Uterus (tissue), 3 donors: ENCODE measurements at regions not wholly inside any gene's neighbourhood (a gene's known extent, or its start where the extent isn't known, plus 50 kb on each side); places are given as distances from the start of the nearest gene placed in this dataset.
"Not testable (repeated sequence)": the region's sequence is repeated elsewhere in the genome, so short reads cannot be mapped to it uniquely, and the experiment has no call there.

Experiments
- DNase-seq, 2 donors: peaks; one replicate each; pipeline ENCODE4 v3.0.0-alpha.2; 2019 to 2020
- H3K27ac ChIP-seq, 2 donors: fragments of 200-600 bp; sonication (generic); 1 replicate in 1 of 2; 2 replicates in 1 of 2; pipeline ENCODE4 v1.5.1; 2016 to 2018
- H3K27me3 ChIP-seq, 2 donors: fragments of 200-600 bp; sonication (generic); one replicate each; pipeline ENCODE4 v1.5.1; 2018 to 2019; ENCODE audit warnings: control low read depth in 1 of 2
- H3K36me3 ChIP-seq, 2 donors: fragments of 200-600 bp; sonication (generic); one replicate each; pipeline ENCODE4 v1.5.1; 2019; ENCODE audit warnings: control low read depth in 1 of 2
- H3K4me1 ChIP-seq, 2 donors: fragments of 200-600 bp; sonication (generic); one replicate each; pipeline ENCODE4 v1.5.1; 2018 to 2019; ENCODE audit warnings: control low read depth in 1 of 2
- H3K4me3 ChIP-seq, 2 donors: fragments of 200-600 bp; sonication (generic); 1 replicate in 1 of 2; 2 replicates in 1 of 2; pipeline ENCODE4 v1.5.1; 2018 to 2019; ENCODE audit warnings: mild to moderate bottlenecking in 1 of 2
- H3K9me3 ChIP-seq, 2 donors: fragments of 200-600 bp; sonication (generic); one replicate each; pipeline ENCODE4 v1.5.1; 2019; ENCODE audit warnings: control low read depth in 1 of 2
- POLR2A ChIP-seq, 2 donors: fragments of 450-650 bp; IDR thresholded peaks; one replicate each; pipeline ENCODE4 v1.6.1; 2016; ENCODE audit warnings: antibody characterized with exemption in 2 of 2, mild to moderate bottlenecking in 1 of 2, moderate library complexity in 1 of 2
- intact Hi-C: fragments of 100-400 bp; cut with DNase I; formaldehyde crosslinking; loops from one replicate; pipeline ENCODE4 v1.15.1; 2023; ENCODE audit warnings: low total_unique reads
- TF ChIP-seq, protein P1 (sequence below), 4 experiments: fragments of 200-600 bp in 2 of 4; fragments of 450-650 bp in 2 of 4; sonication (generic) in 2 of 4; IDR thresholded peaks; one replicate each; pipeline ENCODE4 v1.5.1; 2016 to 2019; ENCODE audit warnings: antibody characterized with exemption in 4 of 4, mild to moderate bottlenecking in 2 of 4, moderate library complexity in 1 of 4
- donor health status: DM: yes; HTN: yes; CAD: no.

DNA sequence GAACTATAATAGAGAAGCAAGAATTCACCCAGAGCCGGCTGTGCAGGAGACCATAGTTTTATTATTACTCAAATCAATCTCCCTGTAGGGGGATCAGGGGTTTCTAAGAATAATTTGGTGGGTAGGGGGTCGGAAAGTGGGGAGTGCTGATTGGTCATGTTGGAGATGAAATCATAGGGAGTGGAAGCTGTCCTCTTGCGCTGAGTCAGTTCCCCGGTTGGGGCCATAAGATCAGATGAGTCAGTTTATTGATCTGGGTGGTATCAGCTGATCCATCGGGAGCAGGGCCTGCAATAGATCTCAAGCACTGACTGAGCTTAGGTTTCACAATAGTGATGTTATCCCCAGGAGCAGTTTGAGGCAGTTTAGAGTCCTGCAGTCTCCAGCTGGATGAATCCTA is 97.0 kb upstream of the SNRPN start:
- DNase-seq = no peak
- Histone ChIP-seq H3K36me3 (no peaks in the 10 kb centered on the region), H3K27ac (no peak overlapping the region), H3K9me3 (no peaks in the 10 kb centered on the region), H3K4me1 (no peaks in the 10 kb centered on the region), H3K27me3 (no peaks in the 10 kb centered on the region), H3K4me3 (no peak overlapping the region)
- TF ChIP-seq, protein P1, sequence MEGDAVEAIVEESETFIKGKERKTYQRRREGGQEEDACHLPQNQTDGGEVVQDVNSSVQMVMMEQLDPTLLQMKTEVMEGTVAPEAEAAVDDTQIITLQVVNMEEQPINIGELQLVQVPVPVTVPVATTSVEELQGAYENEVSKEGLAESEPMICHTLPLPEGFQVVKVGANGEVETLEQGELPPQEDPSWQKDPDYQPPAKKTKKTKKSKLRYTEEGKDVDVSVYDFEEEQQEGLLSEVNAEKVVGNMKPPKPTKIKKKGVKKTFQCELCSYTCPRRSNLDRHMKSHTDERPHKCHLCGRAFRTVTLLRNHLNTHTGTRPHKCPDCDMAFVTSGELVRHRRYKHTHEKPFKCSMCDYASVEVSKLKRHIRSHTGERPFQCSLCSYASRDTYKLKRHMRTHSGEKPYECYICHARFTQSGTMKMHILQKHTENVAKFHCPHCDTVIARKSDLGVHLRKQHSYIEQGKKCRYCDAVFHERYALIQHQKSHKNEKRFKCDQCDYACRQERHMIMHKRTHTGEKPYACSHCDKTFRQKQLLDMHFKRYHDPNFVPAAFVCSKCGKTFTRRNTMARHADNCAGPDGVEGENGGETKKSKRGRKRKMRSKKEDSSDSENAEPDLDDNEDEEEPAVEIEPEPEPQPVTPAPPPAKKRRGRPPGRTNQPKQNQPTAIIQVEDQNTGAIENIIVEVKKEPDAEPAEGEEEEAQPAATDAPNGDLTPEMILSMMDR (IDR thresholded peaks at IDR 0.05) = no peak
- no peak for TF ChIP-seq POLR2A (IDR thresholded peaks at IDR 0.05)
- intact Hi-C loops = no loop called here

DNA sequence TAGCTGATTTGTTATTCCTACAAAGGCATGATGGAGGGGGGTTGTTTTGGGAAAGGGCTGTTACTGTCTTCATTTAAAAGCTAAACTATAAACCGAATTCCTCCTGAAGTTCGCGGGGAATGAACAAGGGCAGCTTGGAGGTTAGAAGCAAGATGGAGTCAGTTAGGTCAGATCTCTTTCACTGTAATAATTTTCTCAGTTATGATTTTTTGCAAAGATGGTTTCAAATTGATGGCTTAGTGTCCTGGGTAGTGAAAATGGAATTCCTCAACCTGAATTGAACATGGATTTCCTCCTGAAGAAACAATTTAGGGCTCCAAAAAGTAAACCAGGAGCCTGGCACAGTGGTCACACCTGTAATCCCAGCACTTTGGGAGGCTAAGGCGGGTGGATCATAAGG is 96.6 kb upstream of the SNRPN start:
- H3K27ac ChIP-seq, H3K4me1 ChIP-seq, H3K27me3 ChIP-seq, H3K36me3 ChIP-seq, intact Hi-C loops, H3K9me3 ChIP-seq, DNase-seq, H3K4me3 ChIP-seq: not testable (repeated sequence)

DNA sequence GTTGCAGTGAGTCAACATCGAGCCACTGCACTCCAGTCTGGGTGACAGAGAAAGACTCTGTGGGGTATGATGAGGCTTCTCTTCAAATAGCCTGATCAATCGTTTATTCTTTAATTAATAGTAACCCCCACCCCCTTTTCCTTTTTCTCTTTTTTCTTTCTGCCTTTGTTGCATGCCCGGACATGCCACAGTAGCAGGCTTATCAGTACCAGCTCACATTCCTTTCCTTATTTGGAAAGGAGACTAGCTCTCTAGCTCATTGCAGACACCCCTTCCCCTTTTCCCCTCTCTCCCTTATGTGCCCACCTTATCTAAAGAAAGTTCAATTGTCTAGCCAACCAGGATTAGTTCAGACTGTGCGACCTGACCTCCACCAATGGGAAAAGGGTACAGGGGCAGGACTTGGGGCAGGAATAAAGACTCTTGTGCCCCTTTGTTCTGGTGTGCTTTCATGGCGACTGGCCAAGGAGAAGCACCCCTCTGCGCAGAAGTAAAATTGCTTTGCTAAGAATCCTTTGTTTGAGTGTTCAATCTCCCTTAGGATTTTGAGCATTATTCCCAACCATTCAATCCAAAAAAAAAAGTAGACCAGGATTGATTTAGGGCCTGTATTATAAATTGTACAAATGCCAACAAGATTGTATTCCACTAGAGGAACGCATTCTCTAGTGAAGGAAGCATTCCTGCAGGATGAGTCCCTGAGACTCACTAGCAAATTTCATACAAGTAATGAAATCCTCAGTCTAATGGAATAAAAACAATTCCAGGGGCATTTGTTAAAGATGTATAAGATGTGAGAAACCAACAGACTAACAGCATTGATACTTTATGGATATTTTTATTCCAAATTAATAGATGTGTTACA is 95.8 kb upstream of the SNRPN start:
- Histone ChIP-seq H3K27me3 (no peaks in the 10 kb centered on the region), H3K27ac (no peak overlapping the region), H3K4me3 (no peak overlapping the region), H3K36me3 (no peaks in the 10 kb centered on the region), H3K4me1 (no peaks in the 10 kb centered on the region), H3K9me3 (no peaks in the 10 kb centered on the region)
- no peak for TF ChIP-seq POLR2A (IDR thresholded peaks at IDR 0.05)
- TF ChIP-seq, protein P1 (IDR thresholded peaks at IDR 0.05) = no peak
- intact Hi-C loops = no loop called here
- DNase-seq = no peak

DNA sequence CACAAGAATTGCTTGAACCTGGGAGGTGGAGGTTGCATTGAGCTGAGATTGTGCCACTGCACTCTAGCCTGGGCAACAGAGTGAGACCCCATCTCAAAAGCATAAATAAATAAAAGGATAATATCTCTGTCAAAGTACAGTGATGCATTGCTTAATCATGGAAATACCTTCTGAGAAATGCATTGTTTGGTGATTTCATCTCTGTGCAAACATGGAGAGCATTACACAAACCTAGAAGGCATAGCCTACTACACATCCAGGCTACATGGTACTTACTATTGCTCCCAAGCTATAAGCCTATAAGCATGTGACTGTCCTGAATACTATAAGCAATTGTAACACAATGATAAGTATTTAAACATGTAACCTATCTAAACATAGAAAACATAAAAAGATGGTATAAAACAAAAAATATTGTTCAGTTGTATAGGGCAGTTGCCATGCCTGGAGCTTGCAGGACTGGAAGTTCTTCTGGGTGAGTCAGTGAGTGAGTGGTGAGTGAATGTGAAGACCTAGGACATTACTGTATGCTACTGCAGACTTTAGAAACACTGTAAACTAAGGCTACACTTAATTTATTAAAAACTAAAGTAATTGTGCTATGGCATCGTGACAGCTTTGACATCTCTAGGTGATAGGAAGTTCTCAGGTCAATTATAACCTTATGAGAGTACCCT is 93.6 kb upstream of the SNRPN start:
- intact Hi-C loops = no loop called here
- no peak overlapping the region for H3K27ac ChIP-seq
- H3K9me3 ChIP-seq = no peaks in the 10 kb centered on the region
- no peaks in the 10 kb centered on the region for H3K4me1 ChIP-seq
- no peaks in the 10 kb centered on the region for H3K36me3 ChIP-seq
- DNase-seq = no peak
- no peaks in the 10 kb centered on the region for H3K27me3 ChIP-seq
- no peak for TF ChIP-seq POLR2A (IDR thresholded peaks at IDR 0.05)
- TF ChIP-seq, protein P1 (IDR thresholded peaks at IDR 0.05) = no peak
- H3K4me3 ChIP-seq = no peak overlapping the region

DNA sequence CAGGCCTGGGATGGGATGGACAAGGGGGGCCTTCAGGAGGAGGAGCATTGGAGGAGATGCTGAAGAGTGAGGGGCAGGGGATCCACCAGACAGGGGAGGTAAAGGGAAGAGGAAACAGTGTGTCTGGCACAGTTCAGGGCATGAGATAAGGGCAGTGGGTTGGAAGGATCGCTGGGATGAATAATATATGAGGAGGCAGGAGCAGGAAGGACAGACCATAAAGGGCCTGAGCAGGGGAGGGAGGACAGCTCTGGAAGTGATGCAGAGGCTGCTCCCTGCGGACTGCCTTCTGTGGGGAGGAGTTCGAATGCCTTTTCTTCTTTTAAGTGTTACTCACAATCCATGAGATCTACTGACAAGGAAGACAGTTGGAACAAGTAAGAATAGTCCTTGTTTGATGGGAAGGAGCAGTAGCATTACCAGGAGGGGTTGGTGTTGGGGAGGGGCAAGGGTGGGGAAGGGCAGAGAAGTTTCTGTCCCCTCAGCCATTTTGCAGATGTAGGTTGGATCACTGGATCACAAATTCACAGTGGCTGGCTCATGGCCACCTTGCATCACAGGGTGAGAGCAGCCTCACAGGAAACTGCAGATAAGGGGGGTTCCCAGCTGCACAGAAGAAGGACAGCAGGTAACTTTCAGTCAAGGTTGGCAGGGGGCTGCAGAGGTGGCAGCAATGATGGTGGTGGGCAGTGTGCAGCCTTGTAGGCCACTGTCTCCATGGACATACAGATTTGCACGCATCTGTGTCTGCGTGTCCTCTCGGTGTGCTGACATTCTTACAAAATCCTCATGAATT is 91.9 kb upstream of the SNRPN start:
- Histone ChIP-seq H3K4me3 (no peak overlapping the region), H3K9me3 (no peaks in the 10 kb centered on the region), H3K27me3 (no peaks in the 10 kb centered on the region), H3K36me3 (no peaks in the 10 kb centered on the region), H3K27ac (no peak overlapping the region), H3K4me1 (no peaks in the 10 kb centered on the region)
- DNase-seq = no peak
- TF ChIP-seq POLR2A (IDR thresholded peaks at IDR 0.05) = no peak
- TF ChIP-seq, protein P1 (IDR thresholded peaks at IDR 0.05) = no peak
- intact Hi-C loops = no loop called here
